ENCODE measurements at regions not wholly inside any gene's neighbourhood (a gene's known extent, or its start where the extent isn't known, plus 50 kb on each side); places are given as distances from the start of the nearest gene placed in this dataset.

DNA sequence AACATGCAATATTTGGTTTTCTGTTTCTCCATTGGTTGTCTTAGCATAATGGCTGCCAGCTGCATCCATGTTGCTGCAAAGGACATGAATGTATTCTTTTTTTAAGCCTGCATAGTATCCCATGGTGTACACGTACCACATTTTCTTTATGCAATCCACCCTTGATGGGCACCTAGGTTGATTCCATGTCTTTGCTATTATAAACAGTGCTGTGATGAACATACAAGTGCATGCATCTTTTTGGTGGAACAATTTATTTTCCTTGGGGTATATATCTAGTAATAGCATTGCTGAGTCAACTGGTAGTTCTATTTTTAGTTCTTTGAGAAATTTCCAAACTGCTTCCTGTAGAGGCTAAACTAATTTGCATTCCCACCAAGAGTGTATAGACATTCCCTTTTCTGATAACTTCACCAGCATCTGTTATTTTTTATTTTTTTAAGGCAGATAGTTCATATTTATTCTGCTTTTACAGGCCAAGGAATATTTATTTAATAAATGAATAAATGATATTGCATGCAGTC lies 62.4 kb upstream of the NPHP3 start:
- H3K9me3 ChIP-seq, result no peaks in the 10 kb centered on the region
- no peak overlapping the region for H3K4me3 ChIP-seq (ENCODE audit: low read depth, low read length)
- intact Hi-C loops (cut with micrococcal nuclease; ENCODE audit: unreplicated experiment), result no loop called here
- Mint-ChIP-seq H3K9me3 (ENCODE audit: unreplicated experiment) (no peaks in the 10 kb centered on the region), H3K27me3 (ENCODE audit: insufficient read depth, unreplicated experiment) (peaks cover 5% of the 10 kb centered on the region), H3K4me3 (ENCODE audit: unreplicated experiment) (no peak overlapping the region), H3K36me3 (ENCODE audit: insufficient read depth, unreplicated experiment) (no peaks in the 10 kb centered on the region), H3K4me1 (ENCODE audit: low read depth, unreplicated experiment) (no peaks in the 10 kb centered on the region), H3K27ac (ENCODE audit: unreplicated experiment) (no peak overlapping the region)
- no peaks in the 10 kb centered on the region for H3K4me1 ChIP-seq
- no peaks in the 10 kb centered on the region for H3K36me3 ChIP-seq (ENCODE audit: control insufficient read depth, insufficient read depth, low read length)
- no peaks in the 10 kb centered on the region for H3K27me3 ChIP-seq (replicated peaks; ENCODE audit: control insufficient read depth, insufficient read depth, low read length)
- TF ChIP-seq, protein P1, sequence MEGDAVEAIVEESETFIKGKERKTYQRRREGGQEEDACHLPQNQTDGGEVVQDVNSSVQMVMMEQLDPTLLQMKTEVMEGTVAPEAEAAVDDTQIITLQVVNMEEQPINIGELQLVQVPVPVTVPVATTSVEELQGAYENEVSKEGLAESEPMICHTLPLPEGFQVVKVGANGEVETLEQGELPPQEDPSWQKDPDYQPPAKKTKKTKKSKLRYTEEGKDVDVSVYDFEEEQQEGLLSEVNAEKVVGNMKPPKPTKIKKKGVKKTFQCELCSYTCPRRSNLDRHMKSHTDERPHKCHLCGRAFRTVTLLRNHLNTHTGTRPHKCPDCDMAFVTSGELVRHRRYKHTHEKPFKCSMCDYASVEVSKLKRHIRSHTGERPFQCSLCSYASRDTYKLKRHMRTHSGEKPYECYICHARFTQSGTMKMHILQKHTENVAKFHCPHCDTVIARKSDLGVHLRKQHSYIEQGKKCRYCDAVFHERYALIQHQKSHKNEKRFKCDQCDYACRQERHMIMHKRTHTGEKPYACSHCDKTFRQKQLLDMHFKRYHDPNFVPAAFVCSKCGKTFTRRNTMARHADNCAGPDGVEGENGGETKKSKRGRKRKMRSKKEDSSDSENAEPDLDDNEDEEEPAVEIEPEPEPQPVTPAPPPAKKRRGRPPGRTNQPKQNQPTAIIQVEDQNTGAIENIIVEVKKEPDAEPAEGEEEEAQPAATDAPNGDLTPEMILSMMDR (IDR thresholded peaks at IDR 0.05; ENCODE audit: insufficient read depth in 1 of 2, low read depth in 1 of 2, low read length in 1 of 2, severe bottlenecking in 1 of 2, unreplicated experiment in 1 of 2), result no peak
- ChIA-PET POLR2A (no interaction called here), CTCF (no interaction called here)
- no peak for DNase-seq
- BruUV-seq (replicated peaks), result no TSS peak

DNA sequence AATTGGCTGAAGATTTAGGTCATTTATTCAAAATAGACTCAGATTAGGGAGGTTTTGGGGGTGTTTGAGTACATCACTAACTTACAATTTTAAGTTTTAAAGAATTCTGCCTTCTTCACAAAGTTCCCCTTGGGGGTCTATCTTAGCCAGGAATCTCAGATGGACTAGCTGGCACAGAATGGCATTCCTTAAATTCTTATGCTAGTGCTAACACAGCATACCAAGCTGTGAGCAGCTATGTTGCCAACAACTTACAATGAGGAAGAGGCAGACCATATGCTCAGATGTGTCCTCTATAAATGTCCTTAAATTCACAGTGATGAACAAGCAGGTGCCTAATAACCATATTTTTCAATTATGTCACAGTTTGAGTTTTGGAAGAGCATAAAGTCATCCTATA lies 60.9 kb upstream of the NPHP3 start:
- DNase-seq, result no peak
- no peaks in the 10 kb centered on the region for H3K9me3 Mint-ChIP-seq (ENCODE audit: unreplicated experiment)
- no peaks in the 10 kb centered on the region for H3K27me3 ChIP-seq (replicated peaks; ENCODE audit: control insufficient read depth, insufficient read depth, low read length)
- intact Hi-C loops (cut with micrococcal nuclease; ENCODE audit: unreplicated experiment), result no loop called here
- no peaks in the 10 kb centered on the region for H3K4me1 Mint-ChIP-seq (ENCODE audit: low read depth, unreplicated experiment)
- no peaks in the 10 kb centered on the region for H3K9me3 ChIP-seq
- H3K4me3 Mint-ChIP-seq (ENCODE audit: unreplicated experiment), result no peak overlapping the region
- H3K27ac Mint-ChIP-seq (ENCODE audit: unreplicated experiment), result no peak overlapping the region
- H3K4me3 ChIP-seq (ENCODE audit: low read depth, low read length), result no peak overlapping the region
- CTCF ChIA-PET, result no interaction called here
- H3K36me3 ChIP-seq (ENCODE audit: control insufficient read depth, insufficient read depth, low read length), result no peaks in the 10 kb centered on the region
- POLR2A ChIA-PET, result no interaction called here
- no peaks in the 10 kb centered on the region for H3K36me3 Mint-ChIP-seq (ENCODE audit: insufficient read depth, unreplicated experiment)
- peaks cover 5% of the 10 kb centered on the region for H3K27me3 Mint-ChIP-seq (ENCODE audit: insufficient read depth, unreplicated experiment)
- TF ChIP-seq, protein P1 (IDR thresholded peaks at IDR 0.05; ENCODE audit: insufficient read depth in 1 of 2, low read depth in 1 of 2, low read length in 1 of 2, severe bottlenecking in 1 of 2, unreplicated experiment in 1 of 2), result no peak
- BruUV-seq (replicated peaks), result no TSS peak
- H3K4me1 ChIP-seq, result no peaks in the 10 kb centered on the region

DNA sequence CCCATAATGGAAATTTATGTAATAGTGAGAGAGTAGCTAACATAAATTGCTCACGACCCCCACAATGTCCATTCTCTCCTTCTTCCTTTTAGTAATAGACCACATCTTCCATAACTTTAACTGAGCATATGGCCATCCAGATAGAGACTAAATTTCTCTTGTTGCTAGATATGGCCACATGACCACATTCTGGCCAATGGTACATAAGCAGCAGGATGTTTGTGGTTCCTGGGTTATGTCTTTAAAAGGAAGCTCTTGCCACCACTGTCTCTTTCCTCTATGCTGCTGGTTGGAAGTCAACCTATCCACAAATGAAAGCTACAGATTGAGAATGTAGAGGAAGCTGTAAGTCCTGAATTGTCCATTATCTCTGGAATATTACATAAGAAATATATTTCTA lies 59.7 kb upstream of the NPHP3 start:
- Histone ChIP-seq H3K4me3 (ENCODE audit: low read depth, low read length) (no peak overlapping the region), H3K4me1 (no peaks in the 10 kb centered on the region), H3K27me3 (replicated peaks; ENCODE audit: control insufficient read depth, insufficient read depth, low read length) (no peaks in the 10 kb centered on the region), H3K9me3 (no peaks in the 10 kb centered on the region), H3K36me3 (ENCODE audit: control insufficient read depth, insufficient read depth, low read length) (no peaks in the 10 kb centered on the region)
- H3K9me3 Mint-ChIP-seq (ENCODE audit: unreplicated experiment), result no peaks in the 10 kb centered on the region
- intact Hi-C loops (cut with micrococcal nuclease; ENCODE audit: unreplicated experiment), result no loop called here
- H3K27me3 Mint-ChIP-seq (ENCODE audit: insufficient read depth, unreplicated experiment), result peaks cover 8% of the 10 kb centered on the region
- H3K4me3 Mint-ChIP-seq (ENCODE audit: unreplicated experiment), result no peak overlapping the region
- no peak for DNase-seq
- TF ChIP-seq, protein P1 (IDR thresholded peaks at IDR 0.05; ENCODE audit: insufficient read depth in 1 of 2, low read depth in 1 of 2, low read length in 1 of 2, severe bottlenecking in 1 of 2, unreplicated experiment in 1 of 2), result no peak
- no peaks in the 10 kb centered on the region for H3K36me3 Mint-ChIP-seq (ENCODE audit: insufficient read depth, unreplicated experiment)
- ChIA-PET POLR2A (no interaction called here), CTCF (no interaction called here)
- H3K4me1 Mint-ChIP-seq (ENCODE audit: low read depth, unreplicated experiment), result no peaks in the 10 kb centered on the region
- H3K27ac Mint-ChIP-seq (ENCODE audit: unreplicated experiment), result no peak overlapping the region
- BruUV-seq (replicated peaks), result no TSS peak

Data from Caco-2 (cell line).